CD14-positive monocyte (primary cell): ENCODE measurements at regions not wholly inside any gene's neighbourhood (a gene's known extent, or its start where the extent isn't known, plus 50 kb on each side); places are given as distances from the start of the nearest gene placed in this dataset.

Experiments
- DNase-seq, 3 donors: peaks; one replicate each; pipeline ENCODE4 v3.0.0-alpha.2; 2011 to 2022
- H2AFZ ChIP-seq: 2 replicates; pipeline ENCODE4 v1.6.0; 2012; ENCODE audit warnings: mild to moderate bottlenecking, low read depth, low read length, inconsistent platforms; ENCODE audit not compliant: insufficient read depth, poor library complexity, severe bottlenecking
- H3K27ac ChIP-seq, 2 donors: 1 replicate in 1 of 2; 2 replicates in 1 of 2; pipeline ENCODE4 v1.5.1; 2012 to 2013; ENCODE audit warnings: low read length in 2 of 2, control low read depth in 1 of 2, inconsistent platforms in 1 of 2, low read depth in 1 of 2, mild to moderate bottlenecking in 1 of 2
- H3K27me3 ChIP-seq, 2 donors: one replicate each; pipeline versions ENCODE4 v1.6.0 to v1.6.1; 2011 to 2013; ENCODE audit warnings: low read length in 2 of 2; ENCODE audit not compliant: control insufficient read depth in 2 of 2, insufficient read depth in 2 of 2
- H3K36me3 ChIP-seq, 2 donors: replicated peaks in 1 of 2; 1 replicate in 1 of 2; 2 replicates in 1 of 2; pipeline versions ENCODE4 v1.5.1 to v1.6.1; 2012 to 2013; ENCODE audit warnings: low read length in 2 of 2, control low read depth in 1 of 2, inconsistent platforms in 1 of 2, mild to moderate bottlenecking in 1 of 2; ENCODE audit not compliant: insufficient read depth in 2 of 2, control insufficient read depth in 1 of 2
- H3K4me1 ChIP-seq, 2 donors: 1 replicate in 1 of 2; 2 replicates in 1 of 2; pipeline versions ENCODE4 v1.5.1 to v1.6.1; 2012 to 2013; ENCODE audit warnings: low read length in 2 of 2, control low read depth in 1 of 2, inconsistent platforms in 1 of 2, mild to moderate bottlenecking in 1 of 2, moderate library complexity in 1 of 2; ENCODE audit not compliant: insufficient read depth in 2 of 2, control insufficient read depth in 1 of 2
- H3K4me2 ChIP-seq: replicated peaks from 2 replicates; pipeline ENCODE3; 2012; ENCODE audit warnings: low read length, moderate library complexity, mild to moderate bottlenecking; ENCODE audit not compliant: poor library complexity, severe bottlenecking; ENCODE audit errors: extremely low read depth
- H3K4me3 ChIP-seq, 3 experiments: fragments of 200-600 bp in 1 of 3; sonication (generic) in 1 of 3; replicated peaks in 1 of 3; 1 replicate in 2 of 3; 2 replicates in 1 of 3; pipeline ENCODE4 v1.5.1; 2011 to 2013; ENCODE audit warnings: low read length in 3 of 3, mild to moderate bottlenecking in 3 of 3, control low read depth in 2 of 3, low read depth in 2 of 3, inconsistent platforms in 1 of 3, moderate library complexity in 1 of 3
- H3K79me2 ChIP-seq: 2 replicates; pipeline ENCODE4 v1.6.0; 2012; ENCODE audit warnings: mild to moderate bottlenecking, control low read depth, inconsistent platforms, low read length, moderate library complexity; ENCODE audit not compliant: insufficient read depth
- H3K9ac ChIP-seq: 2 replicates; pipeline ENCODE4 v1.6.0; 2017; ENCODE audit warnings: low read length, mild to moderate bottlenecking; ENCODE audit not compliant: insufficient read depth, poor library complexity, severe bottlenecking
- H3K9me3 ChIP-seq, 2 donors: replicated peaks in 1 of 2; 1 replicate in 1 of 2; 2 replicates in 1 of 2; pipeline versions ENCODE4 v1.5.1 to v1.6.1; 2012 to 2013; ENCODE audit warnings: low read length in 2 of 2, control low read depth in 1 of 2; ENCODE audit not compliant: control insufficient read depth in 1 of 2, insufficient read depth in 1 of 2
- H4K20me1 ChIP-seq: 2 replicates; pipeline ENCODE4 v1.6.0; 2012; ENCODE audit warnings: mild to moderate bottlenecking, low read length, control low read depth, moderate library complexity; ENCODE audit not compliant: insufficient read depth
- H3K27ac Mint-ChIP-seq, 7 donors: one replicate each; pipeline ENCODE4 v1.8.0; 2020; ENCODE audit warnings: mild to moderate bottlenecking in 7 of 7, mixed read lengths in 7 of 7, moderate library complexity in 6 of 7, inconsistent platforms in 2 of 7
- H3K27me3 Mint-ChIP-seq, 3 donors: one replicate each; pipeline ENCODE4 v1.8.0; 2021 to 2022; ENCODE audit warnings: low read depth in 3 of 3, mild to moderate bottlenecking in 3 of 3, mixed read lengths in 3 of 3, moderate library complexity in 3 of 3, inconsistent platforms in 1 of 3
- H3K36me3 Mint-ChIP-seq, 2 donors: one replicate each; pipeline ENCODE4 v1.8.0; 2020; ENCODE audit warnings: mixed read lengths in 2 of 2, inconsistent platforms in 1 of 2, mild to moderate bottlenecking in 1 of 2
- H3K4me1 Mint-ChIP-seq: one replicate; pipeline ENCODE4 v1.8.0; 2020; ENCODE audit warnings: mild to moderate bottlenecking, mixed read lengths
- H3K4me3 Mint-ChIP-seq, 2 donors: one replicate each; pipeline ENCODE4 v1.8.0; 2020; ENCODE audit warnings: mild to moderate bottlenecking in 2 of 2, mixed read lengths in 2 of 2, moderate library complexity in 1 of 2
- H3K9me3 Mint-ChIP-seq, 7 donors: one replicate each; pipeline ENCODE4 v1.8.0; 2020 to 2022; ENCODE audit warnings: mixed read lengths in 7 of 7, mild to moderate bottlenecking in 6 of 7, moderate library complexity in 6 of 7, inconsistent platforms in 2 of 7
- WGBS: methylation state at CpG from one replicate; pipeline ENCODE4 v1.1.5; 2013; ENCODE audit warnings: missing lambda C conversion rate; ENCODE audit not compliant: insufficient coverage; 5-methylcytosine and 5-hydroxymethylcytosine counted together
- intact Hi-C, 2 donors: fragments of 100-400 bp; cut with micrococcal nuclease; formaldehyde crosslinking; loops; one replicate each; pipeline versions ENCODE4 v1.15.0 to v1.15.1; 2023
- TF ChIP-seq, protein P1 (sequence below): fragments of 200-600 bp; IDR thresholded peaks from one replicate; pipeline ENCODE4 v1.8.0; 2022; ENCODE audit warnings: antibody characterized with exemption, mild to moderate bottlenecking

DNA sequence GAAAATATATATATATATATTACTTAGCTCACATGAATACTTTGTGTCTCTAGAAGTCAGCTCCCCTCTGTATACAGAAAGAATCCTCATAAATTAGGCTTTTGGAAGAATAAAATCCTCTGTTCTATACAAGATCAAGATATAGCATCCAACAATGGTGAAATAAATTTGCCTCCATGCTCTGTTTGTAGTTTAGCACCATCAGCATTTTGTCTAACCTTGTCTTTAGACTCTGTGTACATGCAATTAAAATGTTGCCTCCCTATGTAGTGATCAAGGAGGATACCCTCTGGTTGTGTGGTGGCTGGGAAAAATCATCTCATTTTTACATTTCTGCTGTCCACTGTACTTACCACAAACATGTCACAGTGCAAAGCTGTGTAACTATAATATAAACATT is 189.7 kb downstream of the C7orf25 start:
- H3K4me3 Mint-ChIP-seq, result no peak overlapping the region
- peaks cover 0 to 4% of the 10 kb centered on the region in 2 donors for H3K9me3 ChIP-seq
- H3K36me3 Mint-ChIP-seq, result no peaks in the 10 kb centered on the region
- no peak overlapping the region for H2AFZ ChIP-seq
- H3K79me2 ChIP-seq, result no peaks in the 10 kb centered on the region
- no peak for DNase-seq
- H3K27me3 Mint-ChIP-seq, result peaks cover 0 to 5% (median 1%) of the 10 kb centered on the region in 3 donors
- no peaks in the 10 kb centered on the region for H3K4me1 ChIP-seq
- no peaks in the 10 kb centered on the region for H3K36me3 ChIP-seq
- no peaks in the 10 kb centered on the region for H3K27me3 ChIP-seq
- H3K4me2 ChIP-seq, result no peak overlapping the region
- H3K9ac ChIP-seq, result no peak overlapping the region
- TF ChIP-seq, protein P1, sequence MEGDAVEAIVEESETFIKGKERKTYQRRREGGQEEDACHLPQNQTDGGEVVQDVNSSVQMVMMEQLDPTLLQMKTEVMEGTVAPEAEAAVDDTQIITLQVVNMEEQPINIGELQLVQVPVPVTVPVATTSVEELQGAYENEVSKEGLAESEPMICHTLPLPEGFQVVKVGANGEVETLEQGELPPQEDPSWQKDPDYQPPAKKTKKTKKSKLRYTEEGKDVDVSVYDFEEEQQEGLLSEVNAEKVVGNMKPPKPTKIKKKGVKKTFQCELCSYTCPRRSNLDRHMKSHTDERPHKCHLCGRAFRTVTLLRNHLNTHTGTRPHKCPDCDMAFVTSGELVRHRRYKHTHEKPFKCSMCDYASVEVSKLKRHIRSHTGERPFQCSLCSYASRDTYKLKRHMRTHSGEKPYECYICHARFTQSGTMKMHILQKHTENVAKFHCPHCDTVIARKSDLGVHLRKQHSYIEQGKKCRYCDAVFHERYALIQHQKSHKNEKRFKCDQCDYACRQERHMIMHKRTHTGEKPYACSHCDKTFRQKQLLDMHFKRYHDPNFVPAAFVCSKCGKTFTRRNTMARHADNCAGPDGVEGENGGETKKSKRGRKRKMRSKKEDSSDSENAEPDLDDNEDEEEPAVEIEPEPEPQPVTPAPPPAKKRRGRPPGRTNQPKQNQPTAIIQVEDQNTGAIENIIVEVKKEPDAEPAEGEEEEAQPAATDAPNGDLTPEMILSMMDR, result no peak
- H4K20me1 ChIP-seq, result no peaks in the 10 kb centered on the region
- intact Hi-C loops, result no loop called here
- H3K9me3 Mint-ChIP-seq, result peaks cover 0 to 16% (median 7%) of the 10 kb centered on the region in 7 donors
- no peaks in the 10 kb centered on the region for H3K4me1 Mint-ChIP-seq
- H3K27ac ChIP-seq, result no peak overlapping the region
- no peak overlapping the region for H3K27ac Mint-ChIP-seq
- no peak overlapping the region for H3K4me3 ChIP-seq

DNA sequence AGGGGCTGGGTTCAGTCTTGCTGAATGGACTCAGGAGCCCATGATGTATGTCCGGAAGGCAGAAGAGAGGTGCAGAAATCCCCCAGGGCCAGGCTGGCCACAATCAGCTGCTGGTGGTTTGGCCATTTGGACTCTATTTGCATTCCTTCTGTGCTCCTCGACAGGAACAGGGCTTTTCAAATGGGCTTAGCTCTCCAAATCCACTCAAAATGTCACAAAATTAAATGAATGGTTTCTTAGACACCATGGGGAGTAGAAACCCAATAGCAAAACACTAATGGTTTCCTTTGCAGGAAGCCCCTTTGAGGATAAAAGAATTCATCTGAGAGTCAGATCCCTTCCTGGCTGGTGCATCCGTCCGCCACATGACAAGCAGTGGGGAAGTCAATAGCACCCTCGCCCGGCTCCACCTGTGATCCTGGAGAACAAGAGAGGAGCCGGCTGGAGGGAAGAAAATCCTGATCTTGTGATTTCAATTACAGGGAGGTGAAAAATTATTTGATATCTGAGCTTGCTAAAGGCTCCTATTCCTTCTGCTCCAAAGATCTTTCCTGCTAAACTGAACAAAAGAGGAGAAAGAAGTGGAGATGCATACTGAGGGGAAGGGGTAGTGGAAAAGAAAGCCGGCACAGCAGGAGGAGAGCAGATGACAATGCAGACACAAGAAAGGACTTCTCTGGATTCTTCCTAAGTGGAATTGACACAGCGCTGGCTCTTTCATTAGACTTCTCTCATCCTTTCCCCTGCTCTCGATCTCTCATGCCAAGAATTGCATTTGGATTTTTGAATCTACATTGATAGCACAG is 190.7 kb downstream of the C7orf25 start:
- no peaks in the 10 kb centered on the region for H4K20me1 ChIP-seq
- Mint-ChIP-seq H3K36me3 (no peaks in the 10 kb centered on the region), H3K27me3 (peaks cover 0 to 5% (median 1%) of the 10 kb centered on the region in 3 donors), H3K27ac (no peak overlapping the region), H3K4me1 (no peaks in the 10 kb centered on the region), H3K9me3 (peaks cover 0 to 26% (median 10%) of the 10 kb centered on the region in 7 donors), H3K4me3 (no peak overlapping the region)
- no peaks in the 10 kb centered on the region for H3K4me1 ChIP-seq
- H3K4me2 ChIP-seq, result no peak overlapping the region
- H3K27me3 ChIP-seq, result no peaks in the 10 kb centered on the region
- no peak overlapping the region for H2AFZ ChIP-seq
- TF ChIP-seq, protein P1, result no peak
- H3K36me3 ChIP-seq, result no peaks in the 10 kb centered on the region
- 87% methylated on average over 7 of the region's 10 CpGs for WGBS
- H3K79me2 ChIP-seq, result no peaks in the 10 kb centered on the region
- no peak for DNase-seq
- H3K27ac ChIP-seq, result no peak overlapping the region
- H3K9ac ChIP-seq, result no peak overlapping the region
- intact Hi-C loops, result no loop called here
- no peak overlapping the region for H3K4me3 ChIP-seq
- peaks cover 0 to 9% of the 10 kb centered on the region in 2 donors for H3K9me3 ChIP-seq
